Neural crest cell (in vitro differentiated cells): ENCODE measurements at regions not wholly inside any gene's neighbourhood (a gene's known extent, or its start where the extent isn't known, plus 50 kb on each side); places are given as distances from the start of the nearest gene placed in this dataset.

Source experiments
- DNase-seq: peaks from one replicate; pipeline ENCODE4 v3.0.0; 2021; ENCODE audit warnings: low read depth, mixed read lengths, low spot score
- H3K27ac Mint-ChIP-seq: one replicate; pipeline ENCODE4 v1.8.0; 2021; ENCODE audit warnings: mild to moderate bottlenecking, mixed read lengths; ENCODE audit not compliant: unreplicated experiment
- H3K27me3 Mint-ChIP-seq: 2 replicates; pipeline ENCODE4 v1.8.0; 2021; ENCODE audit warnings: low read depth, mild to moderate bottlenecking, mixed read lengths
- H3K36me3 Mint-ChIP-seq: 2 replicates; pipeline ENCODE4 v1.8.0; 2021; ENCODE audit warnings: low read depth, mild to moderate bottlenecking, mixed read lengths
- H3K4me1 Mint-ChIP-seq: 2 replicates; pipeline ENCODE4 v1.8.0; 2021; ENCODE audit warnings: mixed read lengths
- H3K4me3 Mint-ChIP-seq: one replicate; pipeline ENCODE4 v1.8.0; 2021; ENCODE audit warnings: mild to moderate bottlenecking, mixed read lengths
- H3K9me3 Mint-ChIP-seq: 2 replicates; pipeline ENCODE4 v1.8.0; 2021; ENCODE audit warnings: mixed read lengths
- CTCF ChIP-seq: fragments of 200-600 bp; sonication (generic); conservative IDR thresholded peaks from 2 replicates; pipeline ENCODE4 v1.5.0; 2021; ENCODE audit warnings: antibody characterized with exemption, mild to moderate bottlenecking

GRCh38 chr13:80955501-80955900 lies 614.6 kb upstream of the SPRY2 start:
- no peak overlapping the region for H3K4me3 Mint-ChIP-seq
- peaks cover 4% of the 10 kb centered on the region for H3K36me3 Mint-ChIP-seq
- no peaks in the 10 kb centered on the region for H3K27me3 Mint-ChIP-seq
- peaks cover 8% of the 10 kb centered on the region for H3K9me3 Mint-ChIP-seq
- no peak for DNase-seq
- peaks cover 9% of the 10 kb centered on the region for H3K4me1 Mint-ChIP-seq
- peak overlapping the region; percentile 31 for H3K27ac Mint-ChIP-seq
- TF ChIP-seq CTCF = no peak

- peaks cover 12% of the 10 kb centered on the region for H3K9me3 Mint-ChIP-seq
- H3K4me3 Mint-ChIP-seq = no peak overlapping the region
- H3K27me3 Mint-ChIP-seq = no peaks in the 10 kb centered on the region
- H3K36me3 Mint-ChIP-seq = peaks cover 6% of the 10 kb centered on the region
- no peak for DNase-seq
- no peak for TF ChIP-seq CTCF
- H3K27ac Mint-ChIP-seq = peak overlapping the region; percentile 52
- H3K4me1 Mint-ChIP-seq = peaks cover 23% of the 10 kb centered on the region
These were observed 611.2 kb upstream of the SPRY2 start for GRCh38 chr13:80952158-80952557.

GRCh38 chr13:80946008-80946802 lies 605.3 kb upstream of the SPRY2 start:
- Mint-ChIP-seq H3K4me1 (peaks cover 43% of the 10 kb centered on the region), H3K27me3 (no peaks in the 10 kb centered on the region), H3K27ac (peak overlapping the region; percentile 82), H3K36me3 (peaks cover 5% of the 10 kb centered on the region), H3K9me3 (peaks cover 6% of the 10 kb centered on the region), H3K4me3 (no peak overlapping the region)
- TF ChIP-seq CTCF = no peak
- no peak for DNase-seq

GRCh38 chr13:80945328-80945727 lies 604.4 kb upstream of the SPRY2 start:
- TF ChIP-seq CTCF = no peak
- Mint-ChIP-seq H3K36me3 (peaks cover 7% of the 10 kb centered on the region), H3K9me3 (peaks cover 4% of the 10 kb centered on the region), H3K27me3 (no peaks in the 10 kb centered on the region), H3K4me1 (peaks cover 44% of the 10 kb centered on the region), H3K27ac (peak overlapping the region; percentile 95), H3K4me3 (peak overlapping the region; percentile 83)
- DNase-seq = peak; percentile 50

GRCh38 chr13:80939581-80939980 lies 598.7 kb upstream of the SPRY2 start:
- DNase-seq = no peak
- TF ChIP-seq CTCF = no peak
- no peaks in the 10 kb centered on the region for H3K27me3 Mint-ChIP-seq
- peaks cover 20% of the 10 kb centered on the region for H3K9me3 Mint-ChIP-seq
- no peak overlapping the region for H3K4me3 Mint-ChIP-seq
- H3K4me1 Mint-ChIP-seq = peaks cover 14% of the 10 kb centered on the region
- peaks cover 16% of the 10 kb centered on the region for H3K36me3 Mint-ChIP-seq
- H3K27ac Mint-ChIP-seq = no peak overlapping the region
